ENCODE measurements at regions not wholly inside any gene's neighbourhood (a gene's known extent, or its start where the extent isn't known, plus 50 kb on each side); places are given as distances from the start of the nearest gene placed in this dataset.

- no peak for TF ChIP-seq CTCF (IDR thresholded peaks at IDR 0.05)
- Mint-ChIP-seq H3K9me3 (ENCODE audit: unreplicated experiment) (no peaks in the 10 kb centered on the region), H3K36me3 (ENCODE audit: unreplicated experiment) (no peaks in the 10 kb centered on the region), H3K4me1 (ENCODE audit: unreplicated experiment) (no peaks in the 10 kb centered on the region), H3K27ac (ENCODE audit: unreplicated experiment) (no peak overlapping the region), H3K27me3 (ENCODE audit: unreplicated experiment) (no peaks in the 10 kb centered on the region), H3K4me3 (ENCODE audit: unreplicated experiment) (no peak overlapping the region)
- DNase-seq (ENCODE audit: extremely low spot score, unreplicated experiment): no peak
These were observed 99.8 kb upstream of the PDE10A start for GRCh38 chr6:165762876-165763275.

- no peak for DNase-seq (ENCODE audit: extremely low spot score, unreplicated experiment)
- Mint-ChIP-seq H3K4me3 (ENCODE audit: unreplicated experiment) (no peak overlapping the region), H3K4me1 (ENCODE audit: unreplicated experiment) (no peaks in the 10 kb centered on the region), H3K9me3 (ENCODE audit: unreplicated experiment) (no peaks in the 10 kb centered on the region), H3K27ac (ENCODE audit: unreplicated experiment) (no peak overlapping the region), H3K36me3 (ENCODE audit: unreplicated experiment) (no peaks in the 10 kb centered on the region), H3K27me3 (ENCODE audit: unreplicated experiment) (no peaks in the 10 kb centered on the region)
- TF ChIP-seq CTCF (IDR thresholded peaks at IDR 0.05): no peak
These were observed 99.1 kb upstream of the PDE10A start for GRCh38 chr6:165762125-165762524.

- H3K27ac Mint-ChIP-seq (ENCODE audit: unreplicated experiment): no peak overlapping the region
- H3K4me3 Mint-ChIP-seq (ENCODE audit: unreplicated experiment): no peak overlapping the region
- no peaks in the 10 kb centered on the region for H3K4me1 Mint-ChIP-seq (ENCODE audit: unreplicated experiment)
- no peaks in the 10 kb centered on the region for H3K36me3 Mint-ChIP-seq (ENCODE audit: unreplicated experiment)
- no peaks in the 10 kb centered on the region for H3K9me3 Mint-ChIP-seq (ENCODE audit: unreplicated experiment)
- TF ChIP-seq CTCF (IDR thresholded peaks at IDR 0.05): no peak
- no peak for DNase-seq (ENCODE audit: extremely low spot score, unreplicated experiment)
- peaks cover under 1% of the 10 kb centered on the region for H3K27me3 Mint-ChIP-seq (ENCODE audit: unreplicated experiment)
These were observed 97.8 kb upstream of the PDE10A start for GRCh38 chr6:165760803-165761185.

GRCh38 chr6:165760126-165760802 is 97.2 kb upstream of the PDE10A start:
- TF ChIP-seq CTCF (IDR thresholded peaks at IDR 0.05): no peak
- peaks cover 5% of the 10 kb centered on the region for H3K27me3 Mint-ChIP-seq (ENCODE audit: unreplicated experiment)
- no peaks in the 10 kb centered on the region for H3K4me1 Mint-ChIP-seq (ENCODE audit: unreplicated experiment)
- H3K36me3 Mint-ChIP-seq (ENCODE audit: unreplicated experiment): no peaks in the 10 kb centered on the region
- no peak overlapping the region for H3K27ac Mint-ChIP-seq (ENCODE audit: unreplicated experiment)
- no peak for DNase-seq (ENCODE audit: extremely low spot score, unreplicated experiment)
- no peaks in the 10 kb centered on the region for H3K9me3 Mint-ChIP-seq (ENCODE audit: unreplicated experiment)
- no peak overlapping the region for H3K4me3 Mint-ChIP-seq (ENCODE audit: unreplicated experiment)

GRCh38 chr6:165758441-165758840 is 95.4 kb upstream of the PDE10A start:
- H3K4me1 Mint-ChIP-seq (ENCODE audit: unreplicated experiment): no peaks in the 10 kb centered on the region

More at GRCh38 chr6:165758441-165758840, 95.4 kb upstream of the PDE10A start:
- Mint-ChIP-seq H3K9me3 (ENCODE audit: unreplicated experiment) (no peaks in the 10 kb centered on the region), H3K36me3 (ENCODE audit: unreplicated experiment) (no peaks in the 10 kb centered on the region), H3K27ac (ENCODE audit: unreplicated experiment) (no peak overlapping the region), H3K4me3 (ENCODE audit: unreplicated experiment) (no peak overlapping the region), H3K27me3 (ENCODE audit: unreplicated experiment) (peaks cover 5% of the 10 kb centered on the region)
- no peak for TF ChIP-seq CTCF (IDR thresholded peaks at IDR 0.05)
- no peak for DNase-seq (ENCODE audit: extremely low spot score, unreplicated experiment)

Measured in osteocyte (in vitro differentiated cells).